Limb (tissue), 2 donors: ENCODE measurements at regions not wholly inside any gene's neighbourhood (a gene's known extent, or its start where the extent isn't known, plus 50 kb on each side); places are given as distances from the start of the nearest gene placed in this dataset.

Experiments used
- DNase-seq, 2 donors: peaks; one replicate each; pipeline ENCODE4 v3.0.0-alpha.2; 2016; ENCODE audit errors: extremely low spot score in 2 of 2

DNA sequence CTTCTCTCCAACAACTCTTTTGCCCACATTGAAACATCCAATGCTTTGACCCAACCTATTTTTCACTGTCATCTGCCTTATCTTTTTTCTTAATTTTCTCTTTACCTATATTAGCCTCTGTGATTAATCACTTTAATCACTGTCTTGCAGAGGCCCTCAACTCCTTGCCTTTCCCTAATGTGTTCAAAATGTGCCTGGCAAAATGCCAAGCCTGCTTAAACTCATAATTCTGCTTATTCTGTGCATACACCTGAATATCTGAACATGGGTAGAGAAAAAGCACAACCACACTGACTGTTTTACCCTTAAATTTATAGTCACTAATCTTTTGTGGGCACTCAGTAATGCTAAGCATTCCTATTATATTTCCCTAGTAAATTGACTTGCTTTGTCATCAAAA lies 63.0 kb upstream of the GALNT13 start:
- DNase-seq, result no peak

DNA sequence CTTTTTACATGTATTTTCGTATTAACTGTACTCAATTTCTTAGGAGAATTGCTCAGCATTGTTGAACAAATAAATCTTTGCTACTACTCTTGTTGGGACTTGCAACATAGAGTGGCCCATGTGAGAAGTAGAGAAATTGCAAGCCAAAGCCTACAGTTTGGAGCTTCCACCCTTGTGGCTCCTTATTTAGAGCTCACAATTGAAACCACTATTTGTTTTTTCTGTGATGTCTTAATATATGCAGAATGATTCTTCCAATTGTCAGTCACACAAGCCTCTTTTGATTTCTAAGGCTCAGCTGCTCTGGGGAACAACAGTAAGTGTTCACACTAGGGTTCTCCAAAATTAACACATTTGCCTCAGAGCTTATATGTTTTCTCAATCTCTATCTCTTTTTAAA lies 60.2 kb upstream of the GALNT13 start:
- no peak for DNase-seq

DNA sequence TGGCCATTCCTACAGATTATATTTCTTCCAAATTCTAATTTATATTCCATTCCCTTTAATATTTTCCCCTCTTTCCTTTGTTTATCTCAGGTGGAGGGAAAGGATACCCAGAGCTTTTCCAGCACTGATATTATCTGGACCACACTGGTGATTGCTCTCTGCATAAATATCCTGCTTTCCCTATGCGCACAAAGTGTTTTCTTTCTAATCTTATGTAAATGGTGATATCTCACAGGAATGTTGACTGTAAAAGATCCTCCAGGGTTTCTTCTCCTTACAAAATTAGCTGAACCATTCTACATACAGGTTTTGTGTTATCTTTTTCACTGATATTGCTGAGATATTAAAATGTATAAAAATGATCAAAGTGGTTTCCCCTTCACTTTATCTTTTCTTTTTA lies 59.1 kb upstream of the GALNT13 start:
- no peak for DNase-seq

DNA sequence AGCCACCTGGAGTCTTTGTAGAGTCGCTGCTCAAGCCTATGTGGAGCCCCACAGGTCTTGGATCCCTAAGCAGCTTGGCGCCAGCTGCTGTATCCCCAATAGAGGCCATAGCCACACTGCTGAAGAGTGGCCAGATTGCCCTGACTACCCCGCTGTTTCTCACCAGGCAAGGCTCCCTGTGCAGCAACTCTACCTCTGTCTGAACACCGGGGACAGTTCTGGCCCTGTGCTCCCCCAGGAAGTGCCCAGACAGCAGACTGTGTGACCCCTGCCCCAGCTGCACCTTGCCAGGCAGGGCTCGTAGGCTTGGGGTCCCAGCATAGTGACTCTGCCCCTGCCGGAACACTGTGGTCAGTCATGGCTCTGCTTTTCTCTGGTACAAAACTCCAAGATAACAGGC lies 53.5 kb upstream of the GALNT13 start:
- no peak for DNase-seq

DNA sequence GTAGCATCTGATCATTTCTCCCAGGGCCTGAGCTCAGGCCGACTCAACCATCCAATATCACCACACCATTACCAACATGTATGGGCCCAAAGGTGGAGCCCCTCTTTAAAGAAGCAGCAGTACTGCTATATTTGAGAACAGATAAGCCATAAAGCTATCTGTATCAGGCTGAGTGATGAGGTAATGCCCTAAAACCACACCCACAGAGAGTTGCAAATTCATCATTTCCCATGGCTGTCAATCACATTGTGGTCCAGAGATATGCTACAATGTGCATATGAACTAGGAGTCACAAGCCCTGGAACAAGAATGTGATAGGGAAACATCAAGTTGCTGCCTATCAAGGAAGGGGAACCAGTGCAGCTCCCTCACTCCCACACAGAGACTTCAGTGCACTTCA lies 52.6 kb upstream of the GALNT13 start:
- no peak for DNase-seq

DNA sequence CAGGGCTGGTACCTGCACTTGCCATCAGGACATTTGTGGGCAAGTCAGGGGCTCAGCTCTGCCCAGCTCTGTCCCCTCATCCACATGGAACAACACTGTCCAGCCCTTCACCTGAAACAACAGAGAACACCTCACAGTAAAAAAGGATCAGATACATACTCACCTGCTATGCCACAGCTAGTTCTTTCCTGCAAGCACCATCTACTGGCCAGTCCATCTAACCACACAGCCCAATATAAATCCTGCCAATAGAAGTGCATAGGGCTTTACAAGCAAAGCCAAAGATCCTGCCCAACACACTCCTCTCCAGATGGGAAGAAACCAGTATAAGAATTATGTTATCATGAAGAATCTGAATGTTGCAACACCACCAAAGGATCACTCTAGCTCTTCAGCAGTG lies 52.2 kb upstream of the GALNT13 start:
- DNase-seq, result no peak
